GM12865 (cell line): ENCODE measurements at regions not wholly inside any gene's neighbourhood (a gene's known extent, or its start where the extent isn't known, plus 50 kb on each side); places are given as distances from the start of the nearest gene placed in this dataset.

Experiments
- DNase-seq: peaks from one replicate; pipeline ENCODE4 v3.0.0; 2010; ENCODE audit warnings: low read depth
- H3K4me3 ChIP-seq: 2 replicates; pipeline ENCODE4 v1.5.1; 2011; ENCODE audit warnings: mild to moderate bottlenecking, low read depth, low read length, control low read depth
- CTCF ChIP-seq: IDR thresholded peaks from 2 replicates; pipeline ENCODE4 v1.5.1; 2011; ENCODE audit warnings: low read length, control low read depth, low read depth, inconsistent platforms; ENCODE audit not compliant: insufficient read depth; ENCODE audit errors: missing control alignments

GRCh38 chr2:177058747-177059146 is 153.8 kb upstream of the HNRNPA3 start:
- H3K4me3 ChIP-seq = no peak overlapping the region
- peak; percentile 49 for DNase-seq
- TF ChIP-seq CTCF = no peak

GRCh38 chr2:177059293-177059692 is 153.3 kb upstream of the HNRNPA3 start:
- H3K4me3 ChIP-seq = no peak overlapping the region
- TF ChIP-seq CTCF = no peak
- no peak for DNase-seq

- DNase-seq = no peak
- no peak for TF ChIP-seq CTCF
- H3K4me3 ChIP-seq = no peak overlapping the region
Observed at GRCh38 chr2:177063331-177063730, 149.3 kb upstream of the HNRNPA3 start.

GRCh38 chr2:177064422-177064821 is 148.2 kb upstream of the HNRNPA3 start:
- no peak for TF ChIP-seq CTCF
- no peak overlapping the region for H3K4me3 ChIP-seq
- DNase-seq = no peak

GRCh38 chr2:177068967-177069366 is 143.6 kb upstream of the HNRNPA3 start:
- TF ChIP-seq CTCF = no peak
- DNase-seq = no peak

GRCh38 chr2:177072090-177072489 is 140.5 kb upstream of the HNRNPA3 start:
- no peak overlapping the region for H3K4me3 ChIP-seq
- no peak for TF ChIP-seq CTCF
- no peak for DNase-seq

More at GRCh38 chr2:177068967-177069366, 143.6 kb upstream of the HNRNPA3 start:
- H3K4me3 ChIP-seq = no peak overlapping the region

GRCh38 chr2:177073611-177074010 is 139.0 kb upstream of the HNRNPA3 start:
- TF ChIP-seq CTCF = no peak
- DNase-seq = no peak
- H3K4me3 ChIP-seq = no peak overlapping the region
